H1 (cell line): ENCODE measurements at regions not wholly inside any gene's neighbourhood (a gene's known extent, or its start where the extent isn't known, plus 50 kb on each side); places are given as distances from the start of the nearest gene placed in this dataset.

Experiments used
- CTCF ChIA-PET: fragments of 300-600 bp; sonication (Branson Sonifier 250); formaldehyde crosslinking; loops from one replicate; lab custom pipeline; 2021; ENCODE audit not compliant: partially characterized antibody; lab: Charles Lee
- POLR2A ChIA-PET: fragments of 300-600 bp; sonication (Branson Sonifier 250); formaldehyde crosslinking; loops from one replicate; lab custom pipeline; 2021; ENCODE audit warnings: inconsistent platforms; ENCODE audit not compliant: partially characterized antibody; lab: Charles Lee
- DNase-seq, 2 experiments: peaks; one replicate each; pipeline versions ENCODE4 v3.0.0 to v3.0.0-alpha.2; 2010 to 2022; ENCODE audit warnings: low spot score in 2 of 2, low read depth in 1 of 2, mixed read lengths in 1 of 2
- FAIRE-seq: peaks from 2 replicates; lab custom pipeline; 2011; peaks lifted over from hg19 to GRCh38; lab: Jason Lieb, UNC
- H2AFZ ChIP-seq: 2 replicates; pipeline ENCODE4 v1.8.1; 2012; ENCODE audit warnings: low read length, inconsistent platforms
- H2AK5ac ChIP-seq: 2 replicates; pipeline ENCODE4 v1.6.1; 2013; ENCODE audit warnings: low read depth, low read length
- H2BK120ac ChIP-seq: replicated peaks from 2 replicates; pipeline ENCODE3; 2013; ENCODE audit warnings: low read depth, low read length, inconsistent platforms
- H2BK12ac ChIP-seq: 2 replicates; pipeline ENCODE4 v1.6.1; 2013; ENCODE audit warnings: low read depth, low read length
- H2BK15ac ChIP-seq: 2 replicates; pipeline ENCODE4 v1.6.1; 2013; ENCODE audit warnings: low read length
- H2BK20ac ChIP-seq: 2 replicates; pipeline ENCODE4 v1.6.1; 2013; ENCODE audit warnings: low read length
- H2BK5ac ChIP-seq: 2 replicates; pipeline ENCODE4 v1.6.1; 2013; ENCODE audit warnings: low read depth, low read length
- H3K14ac ChIP-seq: 2 replicates; pipeline ENCODE4 v1.6.1; 2013; ENCODE audit warnings: inconsistent platforms; ENCODE audit not compliant: insufficient read length
- H3K18ac ChIP-seq: 2 replicates; pipeline ENCODE4 v1.6.1; 2013; ENCODE audit warnings: low read length; ENCODE audit errors: extremely low read depth
- H3K23ac ChIP-seq: 2 replicates; pipeline ENCODE4 v1.6.1; 2013; ENCODE audit warnings: inconsistent platforms; ENCODE audit not compliant: insufficient read length
- H3K23me2 ChIP-seq: 2 replicates; pipeline ENCODE4 v1.6.1; 2013; ENCODE audit warnings: low read depth, low read length
- H3K27ac ChIP-seq: 2 replicates; pipeline ENCODE4 v1.6.1; 2011; ENCODE audit warnings: low read depth, low read length, inconsistent platforms
- H3K27me3 ChIP-seq, 4 experiments: replicated peaks in 1 of 4; 1 replicate in 1 of 4; 2 replicates in 3 of 4; pipeline versions ENCODE4 v1.6.1 to v1.8.1; 2011 to 2013; ENCODE audit warnings: low read length in 3 of 4, mild to moderate bottlenecking in 3 of 4, inconsistent platforms in 2 of 4, mixed read lengths in 2 of 4, moderate library complexity in 1 of 4; ENCODE audit not compliant: control insufficient read depth in 3 of 4, insufficient read depth in 3 of 4; ENCODE audit errors: extremely low read depth in 1 of 4
- H3K36me3 ChIP-seq, 4 experiments: 2 replicates each; pipeline versions ENCODE4 v1.6.1 to v1.8.1; 2011 to 2013; ENCODE audit warnings: mild to moderate bottlenecking in 4 of 4, low read length in 3 of 4, moderate library complexity in 2 of 4, control low read depth in 1 of 4, inconsistent platforms in 1 of 4; ENCODE audit not compliant: insufficient read depth in 4 of 4, control insufficient read depth in 2 of 4
- H3K4ac ChIP-seq: replicated peaks from 2 replicates; pipeline ENCODE3; 2013; ENCODE audit warnings: low read length, low read depth, mixed read lengths, inconsistent platforms; ENCODE audit not compliant: insufficient read length
- H3K4me1 ChIP-seq, 4 experiments: replicated peaks in 1 of 4; 1 replicate in 1 of 4; 2 replicates in 3 of 4; pipeline versions ENCODE4 v1.6.1 to v1.8.1; 2011 to 2013; ENCODE audit warnings: low read length in 3 of 4, inconsistent platforms in 2 of 4, mixed read lengths in 1 of 4; ENCODE audit not compliant: insufficient read depth in 4 of 4, control insufficient read depth in 3 of 4
- H3K4me2 ChIP-seq, 2 experiments: 2 replicates each; pipeline versions ENCODE4 v1.6.1 to v1.8.1; 2011 to 2013; ENCODE audit warnings: low read depth in 2 of 2, low read length in 2 of 2, control low read depth in 1 of 2, inconsistent platforms in 1 of 2, mild to moderate bottlenecking in 1 of 2; ENCODE audit not compliant: insufficient read depth in 1 of 2
- H3K4me3 ChIP-seq, 4 experiments: fragments of 200-600, 300-600 bp in 1 of 4; sonication (generic), shearing (Covaris generic), sonication (Bioruptor Twin) in 1 of 4; 2 replicates each; pipeline versions ENCODE4 v1.5.1 to v1.8.1; 2011 to 2016; ENCODE audit warnings: low read length in 4 of 4, low read depth in 3 of 4, control low read depth in 2 of 4, inconsistent platforms in 2 of 4, mild to moderate bottlenecking in 2 of 4, mixed read lengths in 1 of 4, moderate library complexity in 1 of 4; ENCODE audit not compliant: insufficient read depth in 2 of 4; ENCODE audit errors: extremely low read depth in 1 of 4
- H3K56ac ChIP-seq: replicated peaks from 2 replicates; pipeline ENCODE3; 2013; ENCODE audit warnings: low read depth, mild to moderate bottlenecking, mixed read lengths, low read length, inconsistent platforms; ENCODE audit not compliant: insufficient read length
- H3K79me1 ChIP-seq: 2 replicates; pipeline ENCODE4 v1.6.1; 2013; ENCODE audit warnings: low read depth, low read length, control low read depth
- H3K79me2 ChIP-seq, 2 experiments: 2 replicates each; pipeline versions ENCODE4 v1.6.1 to v1.8.1; 2012 to 2013; ENCODE audit warnings: low read length in 2 of 2, mild to moderate bottlenecking in 2 of 2, inconsistent platforms in 1 of 2; ENCODE audit not compliant: insufficient read depth in 2 of 2, control insufficient read depth in 1 of 2
- H3K9ac ChIP-seq, 4 experiments: replicated peaks in 1 of 4; 1 replicate in 1 of 4; 2 replicates in 3 of 4; pipeline versions ENCODE4 v1.6.1 to v1.8.1; 2011 to 2013; ENCODE audit warnings: low read depth in 3 of 4, low read length in 3 of 4, control low read depth in 2 of 4, mild to moderate bottlenecking in 2 of 4, moderate library complexity in 2 of 4, inconsistent platforms in 1 of 4; ENCODE audit errors: extremely low read depth in 1 of 4
- H3K9me3 ChIP-seq, 2 experiments: 2 replicates each; pipeline versions ENCODE4 v1.6.1 to v1.8.1; 2012 to 2013; ENCODE audit warnings: mild to moderate bottlenecking in 2 of 2, moderate library complexity in 2 of 2, control low read depth in 1 of 2, inconsistent platforms in 1 of 2, low read depth in 1 of 2, low read length in 1 of 2, mixed read lengths in 1 of 2; ENCODE audit not compliant: insufficient read depth in 2 of 2
- H4K20me1 ChIP-seq, 2 experiments: replicated peaks in 1 of 2; 2 replicates each; pipeline versions ENCODE3 to v1.8.1; 2011 to 2013; ENCODE audit warnings: inconsistent platforms in 2 of 2, low read length in 2 of 2, mild to moderate bottlenecking in 1 of 2; ENCODE audit not compliant: insufficient read depth in 2 of 2, control insufficient read depth in 1 of 2
- H4K5ac ChIP-seq: 2 replicates; pipeline ENCODE4 v1.6.1; 2013; ENCODE audit warnings: low read length, low read depth, mixed read lengths, inconsistent platforms; ENCODE audit not compliant: insufficient read length
- H4K8ac ChIP-seq: 2 replicates; pipeline ENCODE4 v1.8.0; 2013; ENCODE audit warnings: mild to moderate bottlenecking, moderate library complexity, low read length, inconsistent platforms; ENCODE audit not compliant: insufficient read depth; ENCODE audit errors: extremely low read depth
- H4K91ac ChIP-seq: replicated peaks from 2 replicates; pipeline ENCODE3; 2013; ENCODE audit warnings: low read length, mixed read lengths, inconsistent platforms; ENCODE audit not compliant: insufficient read length
- POLR2AphosphoS5 ChIP-seq: IDR thresholded peaks from 2 replicates; pipeline ENCODE4 v1.6.1; 2011; ENCODE audit warnings: low read depth, low read length
- WGBS, 2 experiments: shearing (Covaris generic) in 1 of 2; methylation state at CpG; one replicate each; pipeline versions ENCODE4 v1.1.6 to v1.1.7; 2013 to 2015; ENCODE audit warnings: low lambda C conversion rate in 2 of 2, mixed read lengths in 2 of 2, inconsistent platforms in 1 of 2, low coverage in 1 of 2, missing lambda C conversion rate in 1 of 2; ENCODE audit not compliant: insufficient replicate concordance in 2 of 2, insufficient coverage in 1 of 2, insufficient read length in 1 of 2; ENCODE audit errors: extremely low coverage in 1 of 2, missing lambda C conversion rate in 1 of 2; 5-methylcytosine and 5-hydroxymethylcytosine counted together

DNA sequence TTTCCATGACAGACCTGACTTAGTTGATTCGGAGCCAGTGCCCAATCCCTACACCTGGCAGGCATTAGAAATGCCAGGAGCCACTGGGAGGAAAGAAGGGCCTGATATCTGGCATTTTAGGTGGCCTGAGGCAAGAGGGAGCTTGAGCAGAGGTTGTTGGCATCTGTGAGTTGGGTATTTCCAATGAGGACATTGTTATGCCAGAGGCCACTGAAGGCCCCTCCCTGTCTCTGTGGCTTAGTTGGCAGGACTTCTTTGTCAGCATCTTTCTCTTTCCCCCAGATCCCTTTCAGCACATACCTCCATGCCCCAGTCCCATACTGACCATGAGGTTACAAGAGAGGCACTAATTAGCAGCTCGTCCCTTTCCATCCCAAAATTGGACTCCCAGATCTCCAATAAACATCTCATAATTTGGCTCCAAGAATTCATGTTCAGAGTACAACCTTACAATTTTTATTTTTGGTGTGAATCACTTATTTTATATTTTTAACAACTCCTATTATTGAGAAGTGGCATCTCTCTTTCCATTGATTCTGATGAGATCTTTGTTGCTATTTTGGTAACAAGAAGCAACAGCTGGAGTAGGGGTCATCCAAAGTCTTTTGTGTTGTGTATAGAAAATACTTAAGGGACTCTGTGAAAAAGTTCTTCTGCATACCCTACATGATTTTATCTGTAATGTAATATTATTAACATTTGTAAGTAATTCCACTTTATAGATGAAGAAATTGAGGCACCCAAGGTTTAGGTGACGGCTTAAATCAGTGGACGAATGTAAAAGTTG is 68.6 kb upstream of the MAP3K1 start:
- DNase-seq (no peak), FAIRE-seq (no peak)
- Histone ChIP-seq H3K9ac (no peak overlapping the region), H3K4me2 (no peak overlapping the region), H2BK12ac (no peak overlapping the region), H4K5ac (no peak overlapping the region), H3K4me3 (no peak overlapping the region), H3K56ac (no peak overlapping the region), H3K27me3 (no peaks in the 10 kb centered on the region), H2BK5ac (no peak overlapping the region), H3K4ac (no peak overlapping the region), H4K8ac (no peak overlapping the region), H2BK120ac (no peak overlapping the region), H3K27ac (no peak overlapping the region), H3K36me3 (no peaks in the 10 kb centered on the region), H2BK15ac (no peak overlapping the region), H3K9me3 (no peaks in the 10 kb centered on the region), H3K79me1 (no peaks in the 10 kb centered on the region), H2BK20ac (no peak overlapping the region), H3K79me2 (no peaks in the 10 kb centered on the region), H2AK5ac (no peak overlapping the region), H3K18ac (no peak overlapping the region), H3K23ac (no peak overlapping the region), H3K4me1 (no peaks in the 10 kb centered on the region), H4K91ac (no peak overlapping the region), H3K23me2 (no peaks in the 10 kb centered on the region), H2AFZ (no peak overlapping the region), H3K14ac (no peak overlapping the region), H4K20me1 (no peaks in the 10 kb centered on the region)
- 92% methylated on average over 4 of the region's 4 CpGs; no CpG with 5 or more reads in 1 of the 2 experiments for WGBS, 2 experiments
- TF ChIP-seq POLR2AphosphoS5 = no peak
- POLR2A ChIA-PET = no interaction called here
- CTCF ChIA-PET = interaction anchor here (0.7 kb wide), 1 partner anchor 19 kb away, joined by 3 read pairs; no protein-coding TSS in a partner anchor
